Peyer's patch (tissue), 4 donors: ENCODE measurements at regions not wholly inside any gene's neighbourhood (a gene's known extent, or its start where the extent isn't known, plus 50 kb on each side); places are given as distances from the start of the nearest gene placed in this dataset.

Experiments used
- POLR2A ChIP-seq, 2 donors: fragments of 450-650 bp; IDR thresholded peaks; one replicate each; pipeline ENCODE4 v1.5.1; 2017; ENCODE audit warnings: antibody characterized with exemption in 2 of 2, mild to moderate bottlenecking in 2 of 2, moderate library complexity in 2 of 2
- TF ChIP-seq, protein P1 (sequence below), 6 experiments: fragments of 450-650 bp in 4 of 6; fragments of 200-600 bp in 2 of 6; sonication (generic) in 1 of 6; IDR thresholded peaks; one replicate each; pipeline ENCODE4 v1.5.1; 2017 to 2019; ENCODE audit warnings: antibody characterized with exemption in 6 of 6, mild to moderate bottlenecking in 3 of 6, moderate library complexity in 1 of 6

DNA sequence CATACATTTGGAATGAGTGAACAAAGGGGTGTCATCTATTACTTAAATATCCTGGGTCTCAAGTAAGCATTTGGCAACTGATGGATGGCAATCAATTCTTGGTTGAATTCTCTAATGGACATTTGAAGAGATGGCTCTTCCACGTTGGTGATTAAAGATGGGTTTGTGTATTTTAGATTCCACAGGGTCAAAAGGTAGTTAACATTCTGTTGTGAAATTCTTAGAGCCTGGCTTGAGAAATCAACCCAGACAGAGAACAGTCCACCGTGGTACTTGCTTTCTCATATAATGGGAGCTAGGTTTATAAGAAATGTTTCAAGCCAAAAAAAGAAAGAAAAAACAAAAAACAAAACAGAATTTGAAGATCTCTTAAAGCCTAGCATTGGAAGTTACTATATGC lies 355.9 kb upstream of the PITX2 start:
- TF ChIP-seq, protein P1, sequence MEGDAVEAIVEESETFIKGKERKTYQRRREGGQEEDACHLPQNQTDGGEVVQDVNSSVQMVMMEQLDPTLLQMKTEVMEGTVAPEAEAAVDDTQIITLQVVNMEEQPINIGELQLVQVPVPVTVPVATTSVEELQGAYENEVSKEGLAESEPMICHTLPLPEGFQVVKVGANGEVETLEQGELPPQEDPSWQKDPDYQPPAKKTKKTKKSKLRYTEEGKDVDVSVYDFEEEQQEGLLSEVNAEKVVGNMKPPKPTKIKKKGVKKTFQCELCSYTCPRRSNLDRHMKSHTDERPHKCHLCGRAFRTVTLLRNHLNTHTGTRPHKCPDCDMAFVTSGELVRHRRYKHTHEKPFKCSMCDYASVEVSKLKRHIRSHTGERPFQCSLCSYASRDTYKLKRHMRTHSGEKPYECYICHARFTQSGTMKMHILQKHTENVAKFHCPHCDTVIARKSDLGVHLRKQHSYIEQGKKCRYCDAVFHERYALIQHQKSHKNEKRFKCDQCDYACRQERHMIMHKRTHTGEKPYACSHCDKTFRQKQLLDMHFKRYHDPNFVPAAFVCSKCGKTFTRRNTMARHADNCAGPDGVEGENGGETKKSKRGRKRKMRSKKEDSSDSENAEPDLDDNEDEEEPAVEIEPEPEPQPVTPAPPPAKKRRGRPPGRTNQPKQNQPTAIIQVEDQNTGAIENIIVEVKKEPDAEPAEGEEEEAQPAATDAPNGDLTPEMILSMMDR (IDR thresholded peaks at IDR 0.05), result no peak
- TF ChIP-seq POLR2A (IDR thresholded peaks at IDR 0.05), result no peak
